Body of pancreas (tissue), 4 donors: ENCODE measurements at regions not wholly inside any gene's neighbourhood (a gene's known extent, or its start where the extent isn't known, plus 50 kb on each side); places are given as distances from the start of the nearest gene placed in this dataset.

Source experiments
- CTCF ChIP-seq, 7 experiments: fragments of 450-650 bp in 4 of 7; fragments of 200-600 bp in 3 of 7; sonication (generic) in 3 of 7; IDR thresholded peaks; one replicate each; pipeline ENCODE4 v1.5.1; 2016 to 2019; ENCODE audit warnings: antibody characterized with exemption in 7 of 7
- POLR2A ChIP-seq, 3 donors: fragments of 450-650 bp; IDR thresholded peaks; one replicate each; pipeline ENCODE4 v1.6.1; 2016; ENCODE audit warnings: antibody characterized with exemption in 3 of 3, mild to moderate bottlenecking in 2 of 3

GRCh38 chr9:82443312-82443711 is 454.7 kb downstream of the SPATA31D1 start:
- TF ChIP-seq CTCF (IDR thresholded peaks at IDR 0.05): no peak
- TF ChIP-seq POLR2A (IDR thresholded peaks at IDR 0.05): no peak
